CD4-positive, alpha-beta memory T cell (primary cell): ENCODE measurements at regions not wholly inside any gene's neighbourhood (a gene's known extent, or its start where the extent isn't known, plus 50 kb on each side); places are given as distances from the start of the nearest gene placed in this dataset.

ENCODE experiments used
- CTCF ChIA-PET: fragments of 350-600 bp; sonication (Branson Sonifier 250); formaldehyde crosslinking; loops from one replicate; lab custom pipeline; 2021; ENCODE audit warnings: inconsistent platforms; ENCODE audit not compliant: partially characterized antibody; lab: Charles Lee
- POLR2A ChIA-PET: fragments of 350-600 bp; sonication (Branson Sonifier 250); formaldehyde crosslinking; loops from one replicate; lab custom pipeline; 2021; ENCODE audit not compliant: partially characterized antibody; lab: Charles Lee
- DNase-seq, 5 donors: peaks; one replicate each; pipeline versions ENCODE4 v3.0.0 to v3.0.0-alpha.2; 2020 to 2022; ENCODE audit warnings: mixed read lengths in 1 of 5
- H3K27ac ChIP-seq: one replicate; pipeline ENCODE4 v1.7.0; 2013; ENCODE audit warnings: low read depth, low read length
- H3K27me3 ChIP-seq: 2 replicates; pipeline ENCODE4 v1.7.0; 2013; ENCODE audit warnings: mild to moderate bottlenecking, low read length, moderate library complexity; ENCODE audit not compliant: insufficient read depth
- H3K36me3 ChIP-seq: 2 replicates; pipeline ENCODE4 v1.7.0; 2013; ENCODE audit warnings: mild to moderate bottlenecking, low read length, moderate library complexity; ENCODE audit not compliant: insufficient read depth
- H3K4me1 ChIP-seq: 2 replicates; pipeline ENCODE4 v1.7.0; 2013; ENCODE audit warnings: mild to moderate bottlenecking, low read length, moderate library complexity; ENCODE audit not compliant: insufficient read depth
- H3K4me3 ChIP-seq, 2 donors: one replicate each; pipeline ENCODE4 v1.7.0; 2013; ENCODE audit warnings: low read length in 2 of 2, mild to moderate bottlenecking in 1 of 2
- H3K9me3 ChIP-seq, 2 donors: one replicate each; pipeline ENCODE4 v1.7.0; 2013; ENCODE audit warnings: low read length in 2 of 2, control low read depth in 1 of 2; ENCODE audit not compliant: control insufficient read depth in 1 of 2
- H3K27ac Mint-ChIP-seq, 7 donors: one replicate each; pipeline ENCODE4 v1.8.0; 2020 to 2021; ENCODE audit warnings: mixed read lengths in 7 of 7, mild to moderate bottlenecking in 6 of 7, inconsistent platforms in 3 of 7, moderate library complexity in 3 of 7
- H3K27me3 Mint-ChIP-seq, 2 donors: one replicate each; pipeline ENCODE4 v1.8.0; 2020 to 2021; ENCODE audit warnings: mixed read lengths in 2 of 2
- H3K36me3 Mint-ChIP-seq, 2 donors: one replicate each; pipeline ENCODE4 v1.8.0; 2020 to 2021; ENCODE audit warnings: mixed read lengths in 2 of 2, inconsistent platforms in 1 of 2, mild to moderate bottlenecking in 1 of 2
- H3K4me1 Mint-ChIP-seq, 4 donors: one replicate each; pipeline ENCODE4 v1.8.0; 2020 to 2021; ENCODE audit warnings: mixed read lengths in 4 of 4, mild to moderate bottlenecking in 1 of 4
- H3K4me3 Mint-ChIP-seq, 8 donors: one replicate each; pipeline ENCODE4 v1.8.0; 2020 to 2021; ENCODE audit warnings: mixed read lengths in 8 of 8, mild to moderate bottlenecking in 7 of 8, moderate library complexity in 6 of 8, inconsistent platforms in 3 of 8
- H3K9me3 Mint-ChIP-seq, 8 donors: one replicate each; pipeline ENCODE4 v1.8.0; 2020 to 2021; ENCODE audit warnings: mixed read lengths in 8 of 8, mild to moderate bottlenecking in 5 of 8, inconsistent platforms in 3 of 8, moderate library complexity in 1 of 8
- intact Hi-C: fragments of 100-400 bp; cut with micrococcal nuclease; formaldehyde crosslinking; loops from one replicate; pipeline ENCODE4 v1.15.1; 2023

DNA sequence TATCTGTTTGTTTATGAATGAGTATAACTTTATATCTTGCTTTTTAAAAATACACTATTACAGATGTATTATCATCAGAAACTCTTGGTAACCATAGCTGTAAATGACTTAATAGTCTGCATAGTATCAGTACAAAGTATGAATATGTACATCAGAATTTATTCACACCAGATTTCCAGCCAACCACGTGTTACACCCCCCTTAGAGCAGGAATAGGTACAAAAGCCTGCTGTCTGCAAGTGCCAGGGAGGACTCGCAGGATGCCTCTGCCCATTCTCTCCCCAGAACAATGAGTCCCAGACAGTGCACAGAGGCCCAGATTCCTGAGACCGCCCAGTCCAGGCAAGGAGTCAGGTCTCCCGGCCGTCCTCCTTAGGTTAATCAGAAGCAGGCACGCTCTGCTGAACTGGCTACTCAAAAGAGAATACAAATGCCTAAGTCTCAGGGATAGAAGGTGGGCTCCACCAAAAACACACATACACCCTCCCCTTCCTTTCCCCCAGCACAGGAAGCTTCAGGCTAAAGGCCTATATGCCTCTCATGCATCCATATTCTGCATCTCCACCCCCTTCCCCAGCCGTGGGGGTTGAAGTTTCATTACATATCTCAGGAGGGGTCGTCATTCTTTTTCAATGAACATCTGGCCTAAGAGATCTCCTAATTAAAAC, 159.1 kb upstream of the CDH11 start:
- ChIA-PET POLR2A (no interaction called here), CTCF (no interaction called here)
- no peaks in the 10 kb centered on the region for H3K36me3 Mint-ChIP-seq

DNA sequence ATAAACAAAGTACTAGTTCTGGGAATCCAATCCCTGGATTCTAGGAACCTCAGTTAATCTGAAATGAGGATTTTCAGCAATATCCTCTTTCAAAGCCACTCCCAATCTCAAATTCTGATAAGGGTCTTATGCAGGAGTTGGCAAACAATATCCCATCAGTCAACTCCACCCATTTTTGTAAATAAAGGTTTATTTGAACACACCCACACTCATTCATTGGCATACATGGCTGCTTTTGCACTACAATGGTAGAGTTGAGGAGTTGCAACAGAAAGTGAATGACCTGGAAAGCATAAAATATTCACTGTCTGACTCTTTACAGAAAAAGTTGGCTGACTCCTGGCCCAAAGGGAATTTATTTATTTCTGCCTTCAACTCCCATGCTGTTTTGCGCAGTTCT, 157.7 kb upstream of the CDH11 start:
- Histone ChIP-seq H3K4me1 (no peaks in the 10 kb centered on the region), H3K9me3 (no peaks in the 10 kb centered on the region), H3K4me3 (no peak overlapping the region), H3K27me3 (no peaks in the 10 kb centered on the region), H3K27ac (no peak overlapping the region), H3K36me3 (no peaks in the 10 kb centered on the region)
- Mint-ChIP-seq H3K27ac (no peak overlapping the region), H3K36me3 (no peaks in the 10 kb centered on the region), H3K4me3 (no peak overlapping the region), H3K4me1 (no peaks in the 10 kb centered on the region), H3K27me3 (no peaks in the 10 kb centered on the region), H3K9me3 (peaks cover 0 to 13% (median 5%) of the 10 kb centered on the region in 8 donors)
- intact Hi-C loops: no loop called here
- ChIA-PET CTCF (no interaction called here), POLR2A (no interaction called here)
- no peak for DNase-seq

More for the DNA sequence above, 159.1 kb upstream of the CDH11 start:
- no peak for DNase-seq
- H3K4me1 ChIP-seq: no peaks in the 10 kb centered on the region
- Mint-ChIP-seq H3K4me1 (no peaks in the 10 kb centered on the region), H3K27me3 (no peaks in the 10 kb centered on the region), H3K27ac (no peak overlapping the region), H3K9me3 (peaks cover 0 to 17% (median 5%) of the 10 kb centered on the region in 8 donors), H3K4me3 (no peak overlapping the region)
- intact Hi-C loops: no loop called here
- H3K27me3 ChIP-seq: no peaks in the 10 kb centered on the region
- H3K9me3 ChIP-seq: no peaks in the 10 kb centered on the region
- no peaks in the 10 kb centered on the region for H3K36me3 ChIP-seq
- H3K27ac ChIP-seq: no peak overlapping the region
- H3K4me3 ChIP-seq: no peak overlapping the region

DNA sequence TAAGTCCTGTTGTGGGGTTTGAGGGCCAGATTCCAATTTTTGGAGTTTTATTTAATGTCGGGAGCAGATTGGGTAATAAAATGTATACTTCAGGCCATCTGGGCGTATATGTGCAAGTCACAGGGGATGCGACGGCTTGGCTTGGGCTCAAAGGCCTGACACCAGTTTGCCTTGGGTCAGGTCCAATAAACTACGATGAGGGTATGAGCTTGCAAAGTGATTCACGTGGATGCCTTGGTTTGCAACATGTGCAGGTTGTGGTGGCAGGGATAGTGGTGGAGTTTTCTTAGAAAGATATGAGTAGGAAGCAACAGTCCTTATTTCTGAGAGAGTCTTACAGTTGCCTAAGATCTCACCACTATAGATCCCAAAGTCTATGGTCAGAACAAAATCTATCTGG, 157.0 kb upstream of the CDH11 start:
- ChIA-PET CTCF (no interaction called here), POLR2A (no interaction called here)
- no peak overlapping the region for H3K4me3 Mint-ChIP-seq
- Histone ChIP-seq H3K27me3 (no peaks in the 10 kb centered on the region), H3K27ac (no peak overlapping the region), H3K4me3 (no peak overlapping the region), H3K4me1 (no peaks in the 10 kb centered on the region), H3K9me3 (no peaks in the 10 kb centered on the region), H3K36me3 (no peaks in the 10 kb centered on the region)
- H3K27me3 Mint-ChIP-seq: no peaks in the 10 kb centered on the region
- no peaks in the 10 kb centered on the region for H3K36me3 Mint-ChIP-seq
- peaks cover 0 to 13% (median 6%) of the 10 kb centered on the region in 8 donors for H3K9me3 Mint-ChIP-seq
- intact Hi-C loops: no loop called here
- DNase-seq: no peak
- H3K4me1 Mint-ChIP-seq: no peaks in the 10 kb centered on the region
- no peak overlapping the region for H3K27ac Mint-ChIP-seq

DNA sequence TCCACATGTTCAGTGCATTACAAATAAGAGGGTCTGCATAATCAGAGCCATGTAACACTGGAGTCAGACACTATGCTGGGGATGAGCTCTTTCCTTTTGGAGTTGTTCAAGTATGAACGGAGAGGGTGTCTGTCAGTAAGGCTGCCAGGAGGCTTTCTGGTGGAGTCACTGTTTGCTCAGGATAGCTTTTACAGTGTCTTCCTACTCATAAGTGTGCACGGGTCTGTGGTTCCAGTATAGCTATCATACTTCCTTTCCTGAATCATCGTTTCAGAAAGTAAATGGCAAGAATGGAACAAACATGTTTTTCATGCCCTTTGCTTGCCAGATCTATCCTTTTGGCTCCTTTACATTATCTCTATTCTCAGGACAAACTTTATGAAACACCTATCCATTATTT, 152.7 kb upstream of the CDH11 start:
- Mint-ChIP-seq H3K27me3 (no peaks in the 10 kb centered on the region), H3K4me1 (no peaks in the 10 kb centered on the region), H3K27ac (no peak overlapping the region), H3K9me3 (peaks cover 0 to 11% (median 7%) of the 10 kb centered on the region in 8 donors), H3K36me3 (no peaks in the 10 kb centered on the region), H3K4me3 (no peak overlapping the region)
- no peaks in the 10 kb centered on the region for H3K36me3 ChIP-seq
- H3K4me1 ChIP-seq: no peaks in the 10 kb centered on the region
- no peak overlapping the region for H3K27ac ChIP-seq
- H3K4me3 ChIP-seq: no peak overlapping the region
- intact Hi-C loops: no loop called here
- peaks cover 0 to 2% of the 10 kb centered on the region in 2 donors for H3K9me3 ChIP-seq
- no peaks in the 10 kb centered on the region for H3K27me3 ChIP-seq
- POLR2A ChIA-PET: no interaction called here
- DNase-seq: no peak
- CTCF ChIA-PET: no interaction called here

DNA sequence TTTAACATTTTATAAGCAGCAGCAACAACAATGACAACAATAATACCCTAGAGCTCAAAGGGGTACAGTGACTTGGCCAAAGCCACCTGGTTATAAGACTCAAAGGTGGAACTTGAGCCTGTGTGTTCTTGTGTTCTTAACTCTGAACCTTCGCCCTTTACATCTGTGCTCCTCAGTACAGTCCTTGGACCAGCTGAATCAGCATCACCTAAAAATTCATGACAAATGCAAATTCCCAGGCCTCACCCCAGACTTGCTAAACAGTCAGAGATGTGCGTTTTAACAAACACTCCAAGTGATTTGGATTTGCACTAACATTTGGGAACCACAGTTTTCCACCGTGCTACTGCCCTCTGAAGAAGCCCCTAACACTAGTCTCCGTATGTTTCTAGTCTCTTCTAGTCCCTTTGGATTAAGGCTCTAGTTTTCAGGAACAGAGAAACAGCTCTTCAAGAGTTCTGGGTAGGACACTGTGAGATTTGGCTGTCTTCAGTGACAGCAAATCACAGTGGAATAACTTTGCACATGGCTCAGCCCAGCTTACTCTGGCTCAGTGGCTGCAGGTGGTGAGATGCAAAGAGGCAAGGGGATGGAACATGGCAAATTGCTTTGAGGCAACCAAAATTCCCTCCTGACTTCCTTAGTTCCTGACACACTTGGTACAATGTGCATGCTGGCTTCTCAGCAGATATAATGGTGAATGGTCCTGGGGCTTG, 151.0 kb upstream of the CDH11 start:
- Mint-ChIP-seq H3K9me3 (peaks cover 0 to 11% (median 6%) of the 10 kb centered on the region in 8 donors), H3K4me3 (no peak overlapping the region), H3K36me3 (no peaks in the 10 kb centered on the region), H3K27me3 (no peaks in the 10 kb centered on the region), H3K4me1 (no peaks in the 10 kb centered on the region), H3K27ac (no peak overlapping the region)
- no peaks in the 10 kb centered on the region for H3K4me1 ChIP-seq
- DNase-seq: no peak
- ChIA-PET CTCF (no interaction called here), POLR2A (no interaction called here)
- no peak overlapping the region for H3K27ac ChIP-seq
- intact Hi-C loops: no loop called here
- no peaks in the 10 kb centered on the region for H3K36me3 ChIP-seq
- H3K9me3 ChIP-seq: peaks cover 0 to 2% of the 10 kb centered on the region in 2 donors
- no peaks in the 10 kb centered on the region for H3K27me3 ChIP-seq
- H3K4me3 ChIP-seq: no peak overlapping the region

DNA sequence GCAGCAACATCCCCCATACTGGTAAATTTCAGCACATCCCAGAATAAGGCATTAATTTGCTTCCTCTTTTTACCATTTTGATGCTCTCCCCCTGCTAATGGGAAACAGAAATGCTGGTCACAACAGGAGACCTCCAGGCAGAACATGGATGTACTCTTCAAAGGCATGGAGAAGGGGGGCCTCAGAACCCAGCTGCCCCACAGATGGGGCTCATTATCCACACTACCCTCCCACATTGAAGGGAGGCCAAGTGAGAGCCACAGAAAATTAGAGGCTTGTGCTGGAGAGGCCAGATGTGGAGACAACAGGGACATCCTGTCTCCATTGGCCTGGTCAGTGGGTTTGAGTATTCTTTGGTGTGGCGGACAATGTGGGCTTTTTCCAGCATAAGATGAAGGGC, 150.1 kb upstream of the CDH11 start:
- intact Hi-C loops: no loop called here
- ChIA-PET POLR2A (no interaction called here), CTCF (no interaction called here)
- Histone ChIP-seq H3K27me3 (no peaks in the 10 kb centered on the region), H3K36me3 (no peaks in the 10 kb centered on the region), H3K9me3 (peaks cover 0 to 2% of the 10 kb centered on the region in 2 donors), H3K4me3 (no peak overlapping the region), H3K27ac (no peak overlapping the region), H3K4me1 (no peaks in the 10 kb centered on the region)
- peaks cover 0 to 11% (median 5%) of the 10 kb centered on the region in 8 donors for H3K9me3 Mint-ChIP-seq
- no peak overlapping the region for H3K27ac Mint-ChIP-seq
- no peaks in the 10 kb centered on the region for H3K27me3 Mint-ChIP-seq
- no peak overlapping the region for H3K4me3 Mint-ChIP-seq
- DNase-seq: no peak
- H3K4me1 Mint-ChIP-seq: no peaks in the 10 kb centered on the region
- no peaks in the 10 kb centered on the region for H3K36me3 Mint-ChIP-seq

DNA sequence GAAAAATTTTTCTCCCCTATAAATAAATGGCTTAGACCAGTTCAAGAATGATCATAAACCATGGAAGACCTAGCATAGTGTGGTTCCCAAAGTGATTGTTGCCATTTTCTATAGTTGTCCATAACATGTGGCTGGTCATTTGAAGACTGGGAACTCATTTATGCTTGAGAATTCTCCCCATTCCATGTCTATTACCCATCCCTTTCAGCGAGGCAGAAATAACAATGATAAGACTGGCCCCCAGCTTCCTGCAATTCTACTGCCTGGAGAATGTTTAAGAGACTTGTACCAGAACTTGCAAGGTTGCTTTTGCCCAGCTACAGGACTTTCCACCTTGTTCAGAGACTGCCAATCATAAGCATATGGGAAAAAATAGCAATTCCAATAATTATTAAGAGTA, 146.5 kb upstream of the CDH11 start:
- intact Hi-C loops: no loop called here
- no peak overlapping the region for H3K27ac ChIP-seq
- POLR2A ChIA-PET: no interaction called here

More for the DNA sequence above, 146.5 kb upstream of the CDH11 start:
- Histone ChIP-seq H3K9me3 (peaks cover 0 to 2% of the 10 kb centered on the region in 2 donors), H3K4me1 (no peaks in the 10 kb centered on the region), H3K36me3 (no peaks in the 10 kb centered on the region), H3K4me3 (no peak overlapping the region), H3K27me3 (no peaks in the 10 kb centered on the region)
- Mint-ChIP-seq H3K9me3 (peaks cover 0 to 17% (median 10%) of the 10 kb centered on the region in 8 donors), H3K36me3 (no peaks in the 10 kb centered on the region), H3K4me3 (no peak overlapping the region), H3K27ac (no peak overlapping the region), H3K27me3 (no peaks in the 10 kb centered on the region), H3K4me1 (no peaks in the 10 kb centered on the region)
- DNase-seq: no peak
- CTCF ChIA-PET: no interaction called here
